VCaP (cell line): ENCODE measurements at regions not wholly inside any gene's neighbourhood (a gene's known extent, or its start where the extent isn't known, plus 50 kb on each side); places are given as distances from the start of the nearest gene placed in this dataset.

Experiments used
- H3K27ac ChIP-seq: fragments of 450-650 bp; 2 replicates; pipeline ENCODE4 v1.5.1; 2017
- CTCF ChIP-seq: fragments of 450-650 bp; conservative IDR thresholded peaks from 2 replicates; pipeline ENCODE4 v1.5.1; 2017; ENCODE audit warnings: mild to moderate bottlenecking, moderate library complexity

GRCh38 chr11:64459609-64460008 lies 96.1 kb upstream of the SLC22A11 start:
- H3K27ac ChIP-seq = no peak overlapping the region
- no peak for TF ChIP-seq CTCF

GRCh38 chr11:64461081-64461480 lies 94.7 kb upstream of the SLC22A11 start:
- TF ChIP-seq CTCF = no peak
- no peak overlapping the region for H3K27ac ChIP-seq

- H3K27ac ChIP-seq = no peak overlapping the region
- no peak for TF ChIP-seq CTCF
Measured at GRCh38 chr11:64466115-64466718, 89.5 kb upstream of the SLC22A11 start.

GRCh38 chr11:64469288-64469687 lies 86.5 kb upstream of the SLC22A11 start:
- no peak for TF ChIP-seq CTCF
- H3K27ac ChIP-seq = no peak overlapping the region

GRCh38 chr11:64472593-64473455 lies 82.9 kb upstream of the SLC22A11 start:
- TF ChIP-seq CTCF = no peak
- H3K27ac ChIP-seq = no peak overlapping the region

- H3K27ac ChIP-seq = no peak overlapping the region
- TF ChIP-seq CTCF = no peak
Measured at GRCh38 chr11:64474680-64475079, 81.1 kb upstream of the SLC22A11 start.

GRCh38 chr11:64475145-64475544 lies 80.6 kb upstream of the SLC22A11 start:
- H3K27ac ChIP-seq = no peak overlapping the region
- TF ChIP-seq CTCF = no peak
